GM23338 (cell line): ENCODE measurements at regions not wholly inside any gene's neighbourhood (a gene's known extent, or its start where the extent isn't known, plus 50 kb on each side); places are given as distances from the start of the nearest gene placed in this dataset.

ENCODE experiments used
- ATAC-seq: fragments of 200-7000 bp; cut with Tn5 transposase; 3 replicates; pipeline ENCODE4 v1.9.1; 2020
- DNase-seq: peaks from one replicate; pipeline ENCODE4 v3.0.0-alpha.2; 2015; ENCODE audit warnings: low spot score
- H2AFZ ChIP-seq: fragments of 200-600 bp; sonication (generic); 2 replicates; pipeline ENCODE4 v1.8.0; 2016; ENCODE audit warnings: antibody characterized with exemption, mild to moderate bottlenecking, moderate library complexity
- H3F3A ChIP-seq: fragments of 200-600 bp; sonication (generic); replicated peaks from 2 replicates; pipeline ENCODE4 v1.8.0; 2017; ENCODE audit warnings: antibody characterized with exemption, mixed run types, low read depth
- H3K27ac ChIP-seq: fragments of 200-600 bp; sonication (generic); 2 replicates; pipeline ENCODE4 v1.6.1; 2016; ENCODE audit warnings: low read depth
- H3K27me3 ChIP-seq: fragments of 200-600 bp; sonication (generic); 2 replicates; pipeline ENCODE4 v1.8.0; 2016; ENCODE audit warnings: mild to moderate bottlenecking, mixed run types, moderate library complexity; ENCODE audit not compliant: insufficient read depth
- H3K36me3 ChIP-seq: fragments of 200-600 bp; sonication (generic); 2 replicates; pipeline ENCODE4 v1.8.0; 2016; ENCODE audit warnings: mild to moderate bottlenecking; ENCODE audit not compliant: insufficient read depth
- H3K4me1 ChIP-seq: fragments of 200-600 bp; sonication (generic); 2 replicates; pipeline ENCODE4 v1.8.0; 2016; ENCODE audit warnings: mild to moderate bottlenecking, moderate library complexity; ENCODE audit not compliant: insufficient read depth
- H3K4me2 ChIP-seq: fragments of 200-600 bp; sonication (generic); 2 replicates; pipeline ENCODE4 v1.7.1; 2017; ENCODE audit warnings: mixed run types
- H3K4me3 ChIP-seq: fragments of 200-600 bp; sonication (generic); 2 replicates; pipeline ENCODE4 v1.6.1; 2016; ENCODE audit warnings: mixed run types
- H3K79me2 ChIP-seq: fragments of 200-600 bp; sonication (generic); replicated peaks from 2 replicates; pipeline ENCODE4 v1.8.0; 2017; ENCODE audit warnings: mild to moderate bottlenecking; ENCODE audit not compliant: insufficient read depth
- H3K9me2 ChIP-seq: fragments of 200-600 bp; sonication (generic); 2 replicates; pipeline ENCODE4 v1.8.0; 2017; ENCODE audit not compliant: insufficient read depth
- H4K20me1 ChIP-seq: fragments of 200-600 bp; sonication (generic); replicated peaks from 2 replicates; pipeline ENCODE4 v1.8.0; 2017; ENCODE audit warnings: mild to moderate bottlenecking; ENCODE audit not compliant: insufficient read depth
- H3K27ac Mint-ChIP-seq: 2 replicates; pipeline ENCODE4 v1.8.0; 2020; ENCODE audit warnings: inconsistent platforms, mild to moderate bottlenecking, moderate library complexity, mixed read lengths
- H3K27me3 Mint-ChIP-seq: 3 replicates; pipeline ENCODE4 v1.8.0; 2022; ENCODE audit warnings: low read depth, mild to moderate bottlenecking, moderate library complexity, mixed read lengths, inconsistent platforms; ENCODE audit not compliant: insufficient read depth, poor library complexity
- H3K36me3 Mint-ChIP-seq: 3 replicates; pipeline ENCODE4 v1.8.0; 2021; ENCODE audit warnings: low read depth, mild to moderate bottlenecking, inconsistent platforms, moderate library complexity, mixed read lengths
- H3K4me1 Mint-ChIP-seq: 3 replicates; pipeline ENCODE4 v1.8.0; 2020; ENCODE audit warnings: mild to moderate bottlenecking, inconsistent platforms, mixed read lengths
- H3K4me3 Mint-ChIP-seq: 3 replicates; pipeline ENCODE4 v1.8.0; 2021; ENCODE audit warnings: moderate library complexity, mild to moderate bottlenecking, inconsistent platforms, mixed read lengths
- H3K9me3 Mint-ChIP-seq: 3 replicates; pipeline ENCODE4 v1.8.0; 2020; ENCODE audit warnings: moderate library complexity, mild to moderate bottlenecking, inconsistent platforms, mixed read lengths
- CREB1 ChIP-seq: fragments of 250-450 bp; sonication (Bioruptor Pico); IDR thresholded peaks from 2 replicates; pipeline ENCODE4 v1.5.0; 2020; ENCODE audit warnings: low read depth, mild to moderate bottlenecking, moderate library complexity
- CTCF ChIP-seq, 2 experiments: fragments of 200-600 bp in 1 of 2; sonication (generic) in 1 of 2; conservative IDR thresholded peaks; 2 replicates each; pipeline versions ENCODE4 v1.5.1 to v1.6.1; 2016 to 2017; ENCODE audit warnings: antibody characterized with exemption in 2 of 2, low read depth in 2 of 2, mild to moderate bottlenecking in 2 of 2, moderate library complexity in 1 of 2
- EZH2 ChIP-seq: fragments of 200-600 bp; sonication (generic); IDR thresholded peaks from one replicate; pipeline ENCODE4 v1.8.0; 2017; ENCODE audit warnings: antibody characterized with exemption, mild to moderate bottlenecking, low read depth; ENCODE audit not compliant: unreplicated experiment
- POLR2AphosphoS5 ChIP-seq: IDR thresholded peaks from 2 replicates; pipeline ENCODE4 v1.6.1; 2016; ENCODE audit warnings: antibody characterized with exemption, low read depth
- ZNF114 ChIP-seq: fragments of 250-450 bp; sonication (Bioruptor Pico); IDR thresholded peaks from 2 replicates; pipeline ENCODE4 v1.5.0; 2020; ENCODE audit warnings: mild to moderate bottlenecking, moderate library complexity
- ZNF462 ChIP-seq: fragments of 250-450 bp; sonication (Bioruptor Pico); IDR thresholded peaks from 2 replicates; pipeline ENCODE4 v1.5.0; 2020; ENCODE audit warnings: mild to moderate bottlenecking, moderate library complexity

- TF ChIP-seq CTCF (conservative IDR thresholded peaks at IDR 0.05; ENCODE audit: low read depth in 2 of 2) = no peak
Measured at GRCh38 chr11:112878033-112878601, 83.1 kb upstream of the NCAM1 start (continued).

GRCh38 chr11:112880495-112880894, 80.7 kb upstream of the NCAM1 start:
- no peaks in the 10 kb centered on the region for H3K9me3 Mint-ChIP-seq
- no peaks in the 10 kb centered on the region for H3K27me3 ChIP-seq
- H3F3A ChIP-seq = no peaks in the 10 kb centered on the region
- H3K9me2 ChIP-seq = no peaks in the 10 kb centered on the region
- ATAC-seq (no peak), DNase-seq (no peak)
- H3K27me3 Mint-ChIP-seq = peaks cover 7% of the 10 kb centered on the region
- no peaks in the 10 kb centered on the region for H3K36me3 Mint-ChIP-seq
- H3K36me3 ChIP-seq = no peaks in the 10 kb centered on the region
- TF ChIP-seq ZNF462 (no peak), EZH2 (no peak), CREB1 (CRISPR knock-in tag) (no peak), ZNF114 (CRISPR knock-in tag) (no peak), CTCF (conservative IDR thresholded peaks at IDR 0.05; ENCODE audit: low read depth in 2 of 2) (no peak), POLR2AphosphoS5 (no peak)
- no peak overlapping the region for H2AFZ ChIP-seq
- no peaks in the 10 kb centered on the region for H4K20me1 ChIP-seq
- H3K27ac ChIP-seq = no peak overlapping the region
- no peak overlapping the region for H3K4me3 ChIP-seq
- peaks cover 8% of the 10 kb centered on the region for H3K4me1 ChIP-seq
- no peak overlapping the region for H3K4me2 ChIP-seq
- no peak overlapping the region for H3K27ac Mint-ChIP-seq
- no peaks in the 10 kb centered on the region for H3K79me2 ChIP-seq
- H3K4me3 Mint-ChIP-seq = no peak overlapping the region
- H3K4me1 Mint-ChIP-seq = peaks cover 14% of the 10 kb centered on the region
